Pancreas (tissue), 10 donors: ENCODE measurements at regions not wholly inside any gene's neighbourhood (a gene's known extent, or its start where the extent isn't known, plus 50 kb on each side); places are given as distances from the start of the nearest gene placed in this dataset.
A peak's percentile ranks its signal among the peaks of the same experiment; 100 is the strongest.

Experiments used
- ATAC-seq, 4 donors: fragments of 200-7000 bp; cut with Tn5 transposase; one replicate each; pipeline versions ENCODE4 v1.8.0 to v1.9.1; 2020; ENCODE audit warnings: mild to moderate bottlenecking in 4 of 4, moderate library complexity in 4 of 4
- DNase-seq, 6 donors: peaks; one replicate each; pipeline ENCODE4 v3.0.0-alpha.2; 2020
- FAIRE-seq: peaks from 2 replicates; lab custom pipeline; 2012; peaks lifted over from hg19 to GRCh38; lab: Jason Lieb, UNC
- H3K27ac ChIP-seq, 4 donors: fragments of 200-600 bp; sonication (generic); 1 replicate in 3 of 4; 2 replicates in 1 of 4; pipeline versions ENCODE4 v1.5.0 to v1.8.0; 2020
- H3K27me3 ChIP-seq, 4 donors: fragments of 200-600 bp; one replicate each; pipeline ENCODE4 v1.8.0; 2021
- H3K36me3 ChIP-seq, 3 donors: fragments of 200-600 bp; sonication (generic) in 1 of 3; one replicate each; pipeline versions ENCODE4 v1.5.0 to v1.8.0; 2020 to 2021
- H3K4me1 ChIP-seq, 3 donors: fragments of 200-600 bp; one replicate each; pipeline ENCODE4 v1.8.0; 2021
- H3K4me3 ChIP-seq, 4 donors: fragments of 200-600 bp; sonication (generic) in 2 of 4; one replicate each; pipeline versions ENCODE4 v1.5.0 to v1.8.0; 2020 to 2021
- H3K9me3 ChIP-seq, 4 donors: fragments of 200-600 bp; one replicate each; pipeline ENCODE4 v1.8.0; 2021
- WGBS, 2 donors: extraction: QIAGEN DNeasy Blood & Tissue Kit; methylation state at CpG; one replicate each; pipeline ENCODE4 v1.1.7; 2013; 5-methylcytosine and 5-hydroxymethylcytosine counted together
- intact Hi-C, 3 donors: fragments of 100-400 bp; cut with DNase I; formaldehyde crosslinking; loops; one replicate each; pipeline versions ENCODE4 v1.11.1 to v1.14.2; 2022
- TF ChIP-seq, protein P1 (sequence below), 4 donors: fragments of 200-600 bp; sonication (generic) in 3 of 4; IDR thresholded peaks; one replicate each; pipeline versions ENCODE4 v1.5.0 to v1.8.0; 2021; ENCODE audit warnings: antibody characterized with exemption in 4 of 4
- donor health status: healthy with polysubstance abuse.
- donor health status: DM: no; HTN: no; CAD: no; lungs with moderate emphysema.
- donor health status: DM: no; HTN: no; CAD: no.
- donor health status: control.
- donor health status: control.
- donor health status: Bipolar disorder and iron deficiency.
- donor health status: DM: yes; HTN: yes; CAD: no.
- donor health status: DM: no; HTN: no; CAD: no.
- donor health status: DM: no; HTN: no; CAD: no.
- donor health status: DM: yes; HTN: yes; CAD: no.

DNA sequence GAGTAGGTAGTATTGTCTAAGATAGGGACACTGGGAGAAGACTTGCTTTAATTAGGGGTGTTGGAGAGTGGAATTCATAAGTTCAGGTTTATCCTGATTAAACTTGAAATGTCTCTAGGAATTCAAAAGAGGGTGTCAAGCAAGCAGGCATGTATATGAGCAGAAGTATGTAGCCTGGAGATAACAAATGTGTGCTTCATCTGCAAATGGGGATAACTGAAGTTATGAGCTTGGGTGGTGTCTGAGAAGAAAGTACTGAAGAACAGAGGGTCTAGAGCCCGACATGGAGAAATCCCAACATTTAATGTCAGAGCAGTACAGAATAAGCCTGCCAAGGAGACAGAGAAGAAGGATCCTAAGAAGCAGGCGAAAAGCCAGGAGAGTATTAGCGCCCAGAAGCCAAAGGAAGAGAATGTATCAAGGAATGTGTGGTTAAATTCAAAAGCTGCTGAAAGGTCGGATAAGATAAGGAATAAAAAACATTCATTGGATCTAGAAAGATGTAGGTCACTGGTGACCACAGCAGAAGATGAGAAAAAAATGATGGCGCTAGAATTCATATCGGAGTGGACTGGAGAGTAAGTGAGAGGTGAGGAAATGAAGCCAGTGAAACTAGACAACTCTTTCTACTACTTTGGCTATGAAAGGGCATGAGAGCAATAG is 401.5 kb upstream of the PIK3R1 start:
- Histone ChIP-seq H3K4me3 (no peak overlapping the region), H3K4me1 (peaks cover 4 to 13% (median 10%) of the 10 kb centered on the region in 3 donors), H3K27me3 (no peaks in the 10 kb centered on the region), H3K9me3 (no peaks in the 10 kb centered on the region), H3K36me3 (no peaks in the 10 kb centered on the region), H3K27ac (no peak overlapping the region)
- DNase-seq = no peak
- intact Hi-C loops = no loop called here
- FAIRE-seq = no peak
- WGBS, 2 donors = 78 to 83% methylated on average over 6 of the region's 6 CpGs
- TF ChIP-seq, protein P1, sequence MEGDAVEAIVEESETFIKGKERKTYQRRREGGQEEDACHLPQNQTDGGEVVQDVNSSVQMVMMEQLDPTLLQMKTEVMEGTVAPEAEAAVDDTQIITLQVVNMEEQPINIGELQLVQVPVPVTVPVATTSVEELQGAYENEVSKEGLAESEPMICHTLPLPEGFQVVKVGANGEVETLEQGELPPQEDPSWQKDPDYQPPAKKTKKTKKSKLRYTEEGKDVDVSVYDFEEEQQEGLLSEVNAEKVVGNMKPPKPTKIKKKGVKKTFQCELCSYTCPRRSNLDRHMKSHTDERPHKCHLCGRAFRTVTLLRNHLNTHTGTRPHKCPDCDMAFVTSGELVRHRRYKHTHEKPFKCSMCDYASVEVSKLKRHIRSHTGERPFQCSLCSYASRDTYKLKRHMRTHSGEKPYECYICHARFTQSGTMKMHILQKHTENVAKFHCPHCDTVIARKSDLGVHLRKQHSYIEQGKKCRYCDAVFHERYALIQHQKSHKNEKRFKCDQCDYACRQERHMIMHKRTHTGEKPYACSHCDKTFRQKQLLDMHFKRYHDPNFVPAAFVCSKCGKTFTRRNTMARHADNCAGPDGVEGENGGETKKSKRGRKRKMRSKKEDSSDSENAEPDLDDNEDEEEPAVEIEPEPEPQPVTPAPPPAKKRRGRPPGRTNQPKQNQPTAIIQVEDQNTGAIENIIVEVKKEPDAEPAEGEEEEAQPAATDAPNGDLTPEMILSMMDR (IDR thresholded peaks at IDR 0.05) = no peak
- no peak for ATAC-seq

DNA sequence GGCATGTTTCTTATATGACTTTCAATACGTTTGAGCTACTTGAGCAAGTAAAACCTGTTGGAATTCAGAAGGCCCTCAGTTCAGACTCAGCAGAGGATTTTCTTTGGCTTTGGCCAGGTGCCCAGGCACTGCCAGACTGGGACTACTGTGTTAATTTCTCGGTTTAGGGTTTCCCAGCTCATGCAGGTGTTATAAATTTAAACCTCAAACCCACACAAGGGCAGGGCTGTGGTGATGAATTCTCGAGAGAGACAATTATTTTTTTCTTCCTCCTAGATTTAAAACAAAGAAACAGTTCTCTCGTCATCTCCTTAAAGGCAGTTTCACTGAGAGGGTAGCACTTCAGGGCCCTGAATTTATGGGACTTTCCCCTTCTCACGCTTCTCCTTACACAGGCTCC is 406.0 kb upstream of the PIK3R1 start:
- 68 to 70% methylated on average over 5 of the region's 5 CpGs for WGBS, 2 donors
- TF ChIP-seq, protein P1 (IDR thresholded peaks at IDR 0.05) = no peak
- Histone ChIP-seq H3K4me3 (no peak overlapping the region), H3K9me3 (no peaks in the 10 kb centered on the region), H3K4me1 (no peaks in the 10 kb centered on the region), H3K27me3 (no peaks in the 10 kb centered on the region), H3K36me3 (no peaks in the 10 kb centered on the region), H3K27ac (no peak overlapping the region)
- intact Hi-C loops = no loop called here
- DNase-seq = no peak
- FAIRE-seq = no peak
- ATAC-seq = no peak

DNA sequence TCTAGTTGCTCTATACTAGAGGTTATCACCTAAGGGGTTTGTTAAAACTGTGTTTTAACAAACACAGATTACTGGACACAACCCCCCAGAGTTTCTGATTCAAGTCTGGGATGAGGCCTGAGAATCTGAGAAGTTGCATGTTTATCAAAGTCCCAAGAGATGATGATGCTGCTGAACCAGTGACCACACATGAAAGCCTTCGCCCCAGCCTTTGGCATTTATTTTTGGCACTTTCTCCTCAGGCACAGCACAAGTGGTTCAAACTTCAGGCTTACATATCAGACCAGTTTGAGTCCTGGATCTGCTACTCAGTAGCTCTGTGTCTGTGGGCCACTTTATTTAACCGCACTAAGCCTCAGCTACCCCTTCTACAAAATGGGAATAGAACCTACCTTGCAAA is 407.2 kb upstream of the PIK3R1 start:
- no peak for DNase-seq
- Histone ChIP-seq H3K4me3 (no peak overlapping the region), H3K4me1 (no peaks in the 10 kb centered on the region), H3K36me3 (no peaks in the 10 kb centered on the region), H3K9me3 (no peaks in the 10 kb centered on the region), H3K27me3 (no peaks in the 10 kb centered on the region), H3K27ac (no peak overlapping the region)
- ATAC-seq = no peak
- intact Hi-C loops = no loop called here
- TF ChIP-seq, protein P1 (IDR thresholded peaks at IDR 0.05) = no peak
- FAIRE-seq = no peak
- WGBS, 2 donors = 89 to 94% methylated on average over 2 of the region's 2 CpGs

DNA sequence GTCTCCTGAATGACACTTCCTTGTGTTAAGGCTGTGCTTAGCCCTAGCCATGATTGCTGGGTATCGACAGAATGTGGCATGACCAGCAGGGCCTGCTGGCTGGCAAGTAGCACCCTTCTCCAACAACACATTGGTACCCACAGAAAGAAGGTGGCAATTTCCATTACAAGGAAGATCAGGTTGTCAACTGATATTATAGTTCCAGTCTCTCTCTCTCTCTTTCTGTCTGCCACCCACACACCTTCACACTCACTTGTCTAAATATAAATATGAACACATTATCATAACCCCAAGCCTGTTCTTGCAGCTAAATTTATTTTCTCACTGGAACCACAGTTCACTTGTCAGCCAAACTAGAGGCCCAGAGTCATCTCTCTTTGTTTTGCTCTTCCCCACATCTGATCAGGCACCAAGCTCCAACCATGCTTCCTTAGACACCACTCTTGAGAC is 408.1 kb upstream of the PIK3R1 start:
- no peak overlapping the region for H3K27ac ChIP-seq
- no peak for ATAC-seq
- intact Hi-C loops = no loop called here
- no peak overlapping the region for H3K4me3 ChIP-seq
- no peaks in the 10 kb centered on the region for H3K4me1 ChIP-seq
- H3K36me3 ChIP-seq = no peaks in the 10 kb centered on the region
- no peaks in the 10 kb centered on the region for H3K9me3 ChIP-seq
- no peak for FAIRE-seq
- DNase-seq = no peak
- TF ChIP-seq, protein P1 (IDR thresholded peaks at IDR 0.05) = no peak
- WGBS, 2 donors = 64 to 69% methylated on average over 1 of the region's 1 CpG
- H3K27me3 ChIP-seq = no peaks in the 10 kb centered on the region

DNA sequence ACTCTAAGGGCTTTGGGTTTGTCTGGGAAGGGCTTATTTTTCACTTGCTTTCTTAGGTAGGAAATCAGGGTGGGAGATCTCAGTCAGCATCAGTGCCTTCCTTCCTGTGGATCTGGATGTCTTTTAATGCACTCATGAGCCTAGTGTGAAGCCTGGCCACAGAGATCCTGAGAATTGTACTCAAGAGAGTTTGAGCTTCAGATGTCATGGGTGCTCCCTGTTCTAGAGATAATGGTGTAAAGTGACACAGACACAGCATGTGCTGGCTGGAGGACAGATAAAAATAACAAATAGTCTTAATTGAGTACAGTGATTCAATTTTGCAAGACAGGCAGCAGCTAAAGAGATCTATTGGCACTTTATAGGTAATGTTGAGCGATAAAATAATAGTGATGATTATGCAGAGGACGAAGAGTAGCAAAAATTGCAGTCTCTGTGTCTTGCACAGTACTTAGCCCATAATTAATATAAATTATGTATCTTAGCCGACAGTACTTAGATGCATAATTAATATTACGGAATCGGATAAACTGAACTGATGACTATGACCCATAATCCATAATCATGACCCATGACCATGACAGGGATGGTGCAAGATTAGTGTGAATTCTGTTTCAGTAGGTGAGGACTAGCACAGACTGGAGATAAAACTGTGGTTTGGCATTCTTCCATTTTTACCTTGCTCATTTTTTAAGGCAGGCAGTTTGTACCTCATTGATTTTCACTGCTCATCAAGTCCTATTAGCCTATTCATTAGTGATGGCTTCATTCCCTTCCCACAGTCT is 408.7 kb upstream of the PIK3R1 start:
- Histone ChIP-seq H3K4me3 (no peak overlapping the region), H3K36me3 (no peaks in the 10 kb centered on the region), H3K27ac (no peak overlapping the region), H3K9me3 (no peaks in the 10 kb centered on the region), H3K4me1 (no peaks in the 10 kb centered on the region), H3K27me3 (no peaks in the 10 kb centered on the region)
- FAIRE-seq (no peak), DNase-seq (no peak), ATAC-seq (peak in 1 of 4 donors; percentile 29)
- intact Hi-C loops = no loop called here
- TF ChIP-seq, protein P1 (IDR thresholded peaks at IDR 0.05) = no peak
- WGBS, 2 donors = 86 to 88% methylated on average over 5 of the region's 5 CpGs
